Adrenal gland (tissue), 5 donors: ENCODE measurements at regions not wholly inside any gene's neighbourhood (a gene's known extent, or its start where the extent isn't known, plus 50 kb on each side); places are given as distances from the start of the nearest gene placed in this dataset.

Experiments used
- CTCF ChIP-seq, 6 experiments: fragments of 450-650 bp in 4 of 6; fragments of 200-600 bp in 2 of 6; sonication (generic) in 1 of 6; IDR thresholded peaks; 1 replicate in 5 of 6; 2 replicates in 1 of 6; pipeline versions ENCODE4 v1.5.1 to v1.8.0; 2016 to 2021; ENCODE audit warnings: antibody characterized with exemption in 6 of 6, mild to moderate bottlenecking in 2 of 6, moderate library complexity in 1 of 6
- POLR2A ChIP-seq, 2 donors: fragments of 450-650 bp; IDR thresholded peaks; one replicate each; pipeline ENCODE4 v1.6.1; 2017; ENCODE audit warnings: antibody characterized with exemption in 2 of 2, mild to moderate bottlenecking in 2 of 2, moderate library complexity in 1 of 2
- donor health status: DM: no; HTN: no; CAD: no.

- TF ChIP-seq CTCF (IDR thresholded peaks at IDR 0.05) (no peak), POLR2A (IDR thresholded peaks at IDR 0.05) (no peak)
Measured at GRCh38 chr18:46338766-46339165, 234.6 kb downstream of the HAUS1 start.
